BJ (cell line): ENCODE measurements at regions not wholly inside any gene's neighbourhood (a gene's known extent, or its start where the extent isn't known, plus 50 kb on each side); places are given as distances from the start of the nearest gene placed in this dataset.

Experiments
- CTCF ChIA-PET: fragments of 350-600 bp; formaldehyde crosslinking; extraction: SDS; loops from one replicate; lab custom pipeline; 2021; ENCODE audit warnings: antibody characterized with exemption, inconsistent platforms; lab: Yijun Ruan, JAX
- POLR2A ChIA-PET: fragments of 300-600 bp; sonication (Branson Sonifier 250); formaldehyde crosslinking; extraction: SDS; loops from one replicate; lab custom pipeline; 2021; ENCODE audit warnings: antibody characterized with exemption; lab: Charles Lee
- DNase-seq: peaks from one replicate; pipeline ENCODE4 v3.0.0-alpha.2; 2011; ENCODE audit warnings: low read depth
- H3K27me3 ChIP-seq: 2 replicates; pipeline ENCODE4 v1.6.0; 2011; ENCODE audit warnings: low read length; ENCODE audit not compliant: control insufficient read depth, insufficient read depth
- H3K36me3 ChIP-seq: 2 replicates; pipeline ENCODE4 v1.5.1; 2011; ENCODE audit warnings: low read length; ENCODE audit not compliant: control insufficient read depth, insufficient read depth
- H3K4me3 ChIP-seq: 2 replicates; pipeline ENCODE4 v1.5.1; 2011; ENCODE audit warnings: low read depth, mild to moderate bottlenecking, control low read depth, low read length
- CTCF ChIP-seq: IDR thresholded peaks from 2 replicates; pipeline ENCODE4 v1.5.1; 2011; ENCODE audit warnings: low read depth, mild to moderate bottlenecking, control low read depth, inconsistent platforms, low read length, moderate library complexity; ENCODE audit not compliant: insufficient read depth

- TF ChIP-seq CTCF, result no peak
- ChIA-PET CTCF (no interaction called here), POLR2A (no interaction called here)
Observed at GRCh38 chr20:52744441-52744840, 227.7 kb upstream of the TSHZ2 start.

GRCh38 chr20:52738081-52738480 lies 234.1 kb upstream of the TSHZ2 start:
- ChIA-PET POLR2A (no interaction called here), CTCF (no interaction called here)
- Histone ChIP-seq H3K36me3 (no peaks in the 10 kb centered on the region), H3K4me3 (no peak overlapping the region), H3K27me3 (no peaks in the 10 kb centered on the region)
- TF ChIP-seq CTCF, result no peak
- DNase-seq, result no peak

More at GRCh38 chr20:52744441-52744840, 227.7 kb upstream of the TSHZ2 start:
- Histone ChIP-seq H3K27me3 (no peaks in the 10 kb centered on the region), H3K4me3 (no peak overlapping the region), H3K36me3 (no peaks in the 10 kb centered on the region)
- no peak for DNase-seq

- ChIA-PET POLR2A (no interaction called here), CTCF (no interaction called here)
- TF ChIP-seq CTCF, result no peak
- Histone ChIP-seq H3K27me3 (no peaks in the 10 kb centered on the region), H3K4me3 (no peak overlapping the region), H3K36me3 (no peaks in the 10 kb centered on the region)
- DNase-seq, result no peak
Observed at GRCh38 chr20:52736507-52736906, 235.7 kb upstream of the TSHZ2 start.

- no peak for DNase-seq
- Histone ChIP-seq H3K4me3 (no peak overlapping the region), H3K36me3 (no peaks in the 10 kb centered on the region), H3K27me3 (no peaks in the 10 kb centered on the region)
- CTCF ChIA-PET, result no interaction called here
- TF ChIP-seq CTCF, result no peak
- POLR2A ChIA-PET, result no interaction called here
Observed at GRCh38 chr20:52731093-52731492, 241.1 kb upstream of the TSHZ2 start.

- ChIA-PET POLR2A (no interaction called here), CTCF (no interaction called here)
- Histone ChIP-seq H3K36me3 (no peaks in the 10 kb centered on the region), H3K4me3 (no peak overlapping the region), H3K27me3 (no peaks in the 10 kb centered on the region)
- DNase-seq, result no peak
- no peak for TF ChIP-seq CTCF
Observed at GRCh38 chr20:52727740-52728456, 244.3 kb upstream of the TSHZ2 start.
